A549 (cell line): ENCODE measurements at regions not wholly inside any gene's neighbourhood (a gene's known extent, or its start where the extent isn't known, plus 50 kb on each side); places are given as distances from the start of the nearest gene placed in this dataset.

Experiments
- ATAC-seq, 2 experiments: fragments of 200-7000 bp in 1 of 2; fragments of >200 bp in 1 of 2; cut with Nextera tagmentation in 1 of 2; cut with Tn5 transposase in 1 of 2; 3 replicates each; pipeline versions ENCODE4 v1.8.0 to v1.9.1; 2018 to 2020; ENCODE audit warnings: mild to moderate bottlenecking in 1 of 2, moderate library complexity in 1 of 2
- CTCF ChIA-PET: fragments of 300-600 bp; sonication (Branson Sonifier 250); formaldehyde crosslinking; extraction: SDS; loops from one replicate; lab custom pipeline; 2021; ENCODE audit warnings: antibody characterized with exemption, inconsistent platforms; lab: Yijun Ruan, JAX
- POLR2A ChIA-PET: fragments of 350-600 bp; formaldehyde crosslinking; extraction: SDS; loops from one replicate; lab custom pipeline; 2021; ENCODE audit warnings: antibody characterized with exemption, inconsistent platforms; lab: Yijun Ruan, JAX
- DNase-seq, 2 experiments: peaks; one replicate each; pipeline versions ENCODE4 v3.0.0 to v3.0.0-alpha.2; 2011 to 2016; ENCODE audit warnings: low read depth in 1 of 2, low spot score in 1 of 2
- FAIRE-seq: peaks from 2 replicates; lab custom pipeline; 2011; peaks lifted over from hg19 to GRCh38; lab: Jason Lieb, UNC
- H3K27ac ChIP-seq, 2 experiments: fragments of >200 bp; sonication (Bioruptor Twin); formaldehyde crosslinking; 3 replicates each; pipeline ENCODE4 v1.5.1; 2016 to 2017
- H3K4me1 ChIP-seq: fragments of >200 bp; sonication (Bioruptor Twin); formaldehyde crosslinking; 3 replicates; pipeline ENCODE4 v1.6.1; 2016
- H3K4me2 ChIP-seq: fragments of >200 bp; sonication (Bioruptor Twin); formaldehyde crosslinking; 3 replicates; pipeline ENCODE4 v1.6.1; 2016
- H3K4me3 ChIP-seq: fragments of >200 bp; sonication (Bioruptor Twin); formaldehyde crosslinking; 3 replicates; pipeline ENCODE4 v1.5.1; 2016
- H3K9me3 ChIP-seq: fragments of >200 bp; sonication (Bioruptor Twin); formaldehyde crosslinking; 3 replicates; pipeline ENCODE4 v1.6.1; 2016
- ATOH8 ChIP-seq: fragments of 250-450 bp; sonication (Bioruptor Pico); IDR thresholded peaks from 2 replicates; pipeline ENCODE4 v1.5.0; 2020; ENCODE audit warnings: low read depth, mild to moderate bottlenecking, moderate library complexity
- BCL3 ChIP-seq: fragments of >200 bp; sonication (Bioruptor Twin); formaldehyde crosslinking; IDR thresholded peaks from 3 replicates; pipeline ENCODE4 v1.6.1; 2016
- CHD2 ChIP-seq: fragments of 150-350 bp; IDR thresholded peaks from 2 replicates; pipeline ENCODE4 v1.6.1; 2014; ENCODE audit warnings: low read length; ENCODE audit not compliant: partially characterized antibody
- EHF ChIP-seq: fragments of 250-450 bp; sonication (Bioruptor Pico); IDR thresholded peaks from 2 replicates; pipeline ENCODE4 v1.5.0; 2020; ENCODE audit warnings: mild to moderate bottlenecking
- EHMT2 ChIP-seq: fragments of 200-600 bp; sonication (generic); IDR thresholded peaks from 2 replicates; pipeline ENCODE4 v1.6.1; 2016; ENCODE audit warnings: antibody characterized with exemption, low read depth, mild to moderate bottlenecking, moderate library complexity
- EP300 ChIP-seq, 2 experiments: fragments of >200 bp; sonication (Bioruptor Twin); formaldehyde crosslinking; IDR thresholded peaks; 2 replicates in 1 of 2; 3 replicates in 1 of 2; pipeline ENCODE4 v1.6.1; 2016 to 2017
- FOSB ChIP-seq: fragments of 250-450 bp; sonication (Bioruptor Pico); IDR thresholded peaks from 2 replicates; pipeline ENCODE4 v1.5.0; 2020; ENCODE audit warnings: mild to moderate bottlenecking, moderate library complexity
- HMGXB4 ChIP-seq: fragments of 250-450 bp; sonication (Bioruptor Pico); IDR thresholded peaks from 2 replicates; pipeline ENCODE4 v1.5.0; 2021; ENCODE audit warnings: mild to moderate bottlenecking, moderate library complexity, borderline replicate concordance
- JUNB ChIP-seq: fragments of >200 bp; sonication (Bioruptor Twin); formaldehyde crosslinking; IDR thresholded peaks from 2 replicates; pipeline ENCODE4 v1.6.1; 2016
- KDM5A ChIP-seq: fragments of 200-600 bp; sonication (generic); IDR thresholded peaks from 2 replicates; pipeline ENCODE4 v1.6.1; 2016; ENCODE audit warnings: antibody characterized with exemption, mild to moderate bottlenecking
- MAFK ChIP-seq: fragments of 450-650 bp; IDR thresholded peaks from 2 replicates; pipeline ENCODE4 v1.6.1; 2014; ENCODE audit not compliant: partially characterized antibody
- NPAS2 ChIP-seq: fragments of 250-450 bp; sonication (Bioruptor Pico); IDR thresholded peaks from 2 replicates; pipeline ENCODE4 v1.8.0; 2022; ENCODE audit warnings: mild to moderate bottlenecking, moderate library complexity, borderline replicate concordance
- PHF8 ChIP-seq: fragments of 200-600 bp; sonication (generic); IDR thresholded peaks from 2 replicates; pipeline ENCODE4 v1.6.1; 2016; ENCODE audit warnings: low read depth, mild to moderate bottlenecking, antibody characterized with exemption, moderate library complexity, borderline replicate concordance
- RCOR1 ChIP-seq: fragments of 150-350 bp; IDR thresholded peaks from 2 replicates; pipeline ENCODE4 v1.6.1; 2014; ENCODE audit warnings: antibody characterized with exemption, low read length, low read depth
- TFCP2L1 ChIP-seq: fragments of 250-450 bp; sonication (Bioruptor Pico); IDR thresholded peaks from 2 replicates; pipeline ENCODE4 v1.5.0; 2021; ENCODE audit warnings: mild to moderate bottlenecking
- ZSCAN20 ChIP-seq: fragments of 250-450 bp; sonication (Bioruptor Pico); IDR thresholded peaks from 2 replicates; pipeline ENCODE4 v1.8.0; 2022; ENCODE audit warnings: mild to moderate bottlenecking, moderate library complexity
- WGBS: methylation state at CpG from one replicate; pipeline ENCODE4 v1.1.6; 2017; ENCODE audit errors: missing lambda C conversion rate; 5-methylcytosine and 5-hydroxymethylcytosine counted together
- TF ChIP-seq, protein P1 (sequence below): fragments of 200-600 bp; sonication (generic); IDR thresholded peaks from 2 replicates; pipeline ENCODE4 v1.6.1; 2016; ENCODE audit warnings: antibody characterized with exemption, mild to moderate bottlenecking, moderate library complexity
- TF ChIP-seq, protein P2 (sequence below): fragments of 450-650 bp; IDR thresholded peaks from 2 replicates; pipeline ENCODE4 v1.6.1; 2014; ENCODE audit warnings: antibody characterized with exemption

DNA sequence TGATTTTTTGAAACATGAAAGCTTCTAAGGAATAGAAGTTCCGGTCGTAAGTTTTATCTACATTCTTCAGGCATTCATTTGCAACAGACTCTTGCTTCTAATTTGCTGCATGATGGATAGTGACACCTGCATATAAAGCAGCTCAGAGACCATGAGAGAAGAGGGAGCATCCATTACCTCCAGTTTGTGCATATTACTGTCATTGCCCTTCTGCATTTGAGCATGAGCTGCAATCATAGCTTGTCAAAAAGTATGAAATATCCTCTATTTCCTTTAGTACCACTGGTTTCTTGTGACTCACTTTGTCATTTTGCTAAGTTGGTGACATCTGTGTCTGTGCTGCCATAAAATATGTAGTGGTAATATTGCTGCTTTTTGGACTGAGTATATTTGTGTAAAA is 160.1 kb upstream of the STAC start:
- ChIA-PET CTCF (no interaction called here), POLR2A (no interaction called here)
- peaks cover under 1% of the 10 kb centered on the region; the same call in 1 of the 3 replicates for H3K4me1 ChIP-seq
- no peak overlapping the region for H3K4me2 ChIP-seq
- TF ChIP-seq NPAS2 (CRISPR knock-in tag): no peak
- no peak for FAIRE-seq
- WGBS: 79% methylated on average over 2 of the region's 2 CpGs
- H3K27ac ChIP-seq: no peak overlapping the region
- no peak for DNase-seq
- H3K9me3 ChIP-seq: no peaks in the 10 kb centered on the region
- no peak overlapping the region for H3K4me3 ChIP-seq
- no peak for ATAC-seq

DNA sequence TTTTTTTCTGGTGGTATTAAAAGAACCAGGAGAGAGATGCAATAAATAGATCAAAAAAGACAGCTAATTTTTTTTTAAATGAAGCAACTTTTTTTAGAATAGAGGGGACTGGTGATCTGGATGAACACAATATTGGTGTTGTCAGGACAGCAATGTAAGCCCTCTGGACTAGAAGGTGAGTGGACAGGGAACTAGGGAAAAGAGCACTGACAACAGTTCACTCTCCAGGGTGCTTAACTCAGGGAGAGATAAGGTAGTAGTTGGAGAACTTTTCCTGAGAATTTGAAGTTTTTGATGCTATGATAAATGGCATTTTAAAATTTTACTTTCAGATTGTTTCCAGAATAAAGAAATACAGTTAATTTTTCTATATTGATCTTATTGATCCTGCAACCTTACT is 158.3 kb upstream of the STAC start:
- Histone ChIP-seq H3K4me1 (no peaks in the 10 kb centered on the region), H3K27ac (no peak overlapping the region), H3K9me3 (no peaks in the 10 kb centered on the region), H3K4me3 (no peak overlapping the region), H3K4me2 (no peak overlapping the region)
- ATAC-seq (no peak), FAIRE-seq (no peak), DNase-seq (no peak)
- ChIA-PET POLR2A (no interaction called here), CTCF (no interaction called here)
- TF ChIP-seq FOSB (CRISPR knock-in tag): no peak
- TF ChIP-seq, protein P1, sequence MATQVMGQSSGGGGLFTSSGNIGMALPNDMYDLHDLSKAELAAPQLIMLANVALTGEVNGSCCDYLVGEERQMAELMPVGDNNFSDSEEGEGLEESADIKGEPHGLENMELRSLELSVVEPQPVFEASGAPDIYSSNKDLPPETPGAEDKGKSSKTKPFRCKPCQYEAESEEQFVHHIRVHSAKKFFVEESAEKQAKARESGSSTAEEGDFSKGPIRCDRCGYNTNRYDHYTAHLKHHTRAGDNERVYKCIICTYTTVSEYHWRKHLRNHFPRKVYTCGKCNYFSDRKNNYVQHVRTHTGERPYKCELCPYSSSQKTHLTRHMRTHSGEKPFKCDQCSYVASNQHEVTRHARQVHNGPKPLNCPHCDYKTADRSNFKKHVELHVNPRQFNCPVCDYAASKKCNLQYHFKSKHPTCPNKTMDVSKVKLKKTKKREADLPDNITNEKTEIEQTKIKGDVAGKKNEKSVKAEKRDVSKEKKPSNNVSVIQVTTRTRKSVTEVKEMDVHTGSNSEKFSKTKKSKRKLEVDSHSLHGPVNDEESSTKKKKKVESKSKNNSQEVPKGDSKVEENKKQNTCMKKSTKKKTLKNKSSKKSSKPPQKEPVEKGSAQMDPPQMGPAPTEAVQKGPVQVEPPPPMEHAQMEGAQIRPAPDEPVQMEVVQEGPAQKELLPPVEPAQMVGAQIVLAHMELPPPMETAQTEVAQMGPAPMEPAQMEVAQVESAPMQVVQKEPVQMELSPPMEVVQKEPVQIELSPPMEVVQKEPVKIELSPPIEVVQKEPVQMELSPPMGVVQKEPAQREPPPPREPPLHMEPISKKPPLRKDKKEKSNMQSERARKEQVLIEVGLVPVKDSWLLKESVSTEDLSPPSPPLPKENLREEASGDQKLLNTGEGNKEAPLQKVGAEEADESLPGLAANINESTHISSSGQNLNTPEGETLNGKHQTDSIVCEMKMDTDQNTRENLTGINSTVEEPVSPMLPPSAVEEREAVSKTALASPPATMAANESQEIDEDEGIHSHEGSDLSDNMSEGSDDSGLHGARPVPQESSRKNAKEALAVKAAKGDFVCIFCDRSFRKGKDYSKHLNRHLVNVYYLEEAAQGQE: 0 out of 2 replicates have a peak, but pooled peaks have one; percentile 23

DNA sequence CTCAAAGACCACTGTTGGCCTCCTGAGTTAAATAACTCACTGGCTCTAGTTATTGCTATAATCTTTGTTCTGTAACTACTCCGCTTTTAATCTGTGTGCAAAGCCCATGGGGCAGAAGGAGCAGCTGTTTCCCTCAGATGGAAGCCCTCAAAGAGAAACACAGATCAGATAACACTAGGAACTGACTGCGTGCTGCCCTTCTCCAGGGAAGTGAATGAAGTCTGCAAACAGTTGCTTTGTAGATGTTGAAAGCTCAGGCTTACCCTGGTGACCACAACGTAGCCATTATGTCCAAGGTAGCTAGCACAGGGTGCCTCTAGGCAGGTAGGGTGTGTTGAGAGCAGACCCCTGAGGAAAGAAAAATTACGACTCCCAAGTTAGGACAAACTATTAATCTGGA is 152.3 kb upstream of the STAC start:
- ATAC-seq (no peak), DNase-seq (no peak), FAIRE-seq (no peak)
- no peaks in the 10 kb centered on the region for H3K9me3 ChIP-seq
- ChIA-PET CTCF (no interaction called here), POLR2A (no interaction called here)
- H3K27ac ChIP-seq: no peak overlapping the region
- H3K4me1 ChIP-seq: no peaks in the 10 kb centered on the region
- no peak for TF ChIP-seq RCOR1
- TF ChIP-seq EHF: no peak
- TF ChIP-seq, protein P2, sequence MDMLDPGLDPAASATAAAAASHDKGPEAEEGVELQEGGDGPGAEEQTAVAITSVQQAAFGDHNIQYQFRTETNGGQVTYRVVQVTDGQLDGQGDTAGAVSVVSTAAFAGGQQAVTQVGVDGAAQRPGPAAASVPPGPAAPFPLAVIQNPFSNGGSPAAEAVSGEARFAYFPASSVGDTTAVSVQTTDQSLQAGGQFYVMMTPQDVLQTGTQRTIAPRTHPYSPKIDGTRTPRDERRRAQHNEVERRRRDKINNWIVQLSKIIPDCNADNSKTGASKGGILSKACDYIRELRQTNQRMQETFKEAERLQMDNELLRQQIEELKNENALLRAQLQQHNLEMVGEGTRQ: no peak
- TF ChIP-seq MAFK: no peak
- no peak for TF ChIP-seq BCL3
- TF ChIP-seq KDM5A: no peak
- no peak for TF ChIP-seq EP300 (IDR thresholded peaks at IDR 0.05)
- no peak for TF ChIP-seq PHF8
- TF ChIP-seq JUNB: no peak
- TF ChIP-seq ZSCAN20 (CRISPR knock-in tag): no peak
- TF ChIP-seq EHMT2: no peak
- TF ChIP-seq HMGXB4 (CRISPR knock-in tag): no peak
- TF ChIP-seq ATOH8 (CRISPR knock-in tag): no peak
- TF ChIP-seq CHD2: no peak
- TF ChIP-seq TFCP2L1 (CRISPR knock-in tag): no peak
- H3K4me2 ChIP-seq: no peak overlapping the region
- WGBS: 17% methylated on average over 4 of the region's 4 CpGs
- no peak overlapping the region for H3K4me3 ChIP-seq
